ENCODE measurements at regions not wholly inside any gene's neighbourhood (a gene's known extent, or its start where the extent isn't known, plus 50 kb on each side); places are given as distances from the start of the nearest gene placed in this dataset.
"Not testable (repeated sequence)": the region's sequence is repeated elsewhere in the genome, so short reads cannot be mapped to it uniquely, and the experiment has no call there.

GRCh38 chrX:150270622-150271021 lies 92.5 kb upstream of the MAMLD1 start:
- Histone ChIP-seq H3K4me3 (no peak overlapping the region), H3K9me3 (ENCODE audit: control insufficient read depth in 4 of 4, insufficient read depth in 3 of 4, low read length in 3 of 4) (peaks cover 0 to 2% (median 0%) of the 10 kb centered on the region in 4 donors), H3K27me3 (ENCODE audit: control insufficient read depth in 3 of 3, insufficient read depth in 3 of 3, low read length in 2 of 3) (no peaks in the 10 kb centered on the region), H3K4me1 (ENCODE audit: control insufficient read depth in 5 of 5, insufficient read depth in 5 of 5, low read length in 5 of 5) (no peaks in the 10 kb centered on the region), H3K9ac (ENCODE audit: insufficient read depth in 1 of 2, low read length in 2 of 2) (no peak overlapping the region), H3K27ac (ENCODE audit: low read depth in 1 of 2, low read length in 1 of 2) (no peak overlapping the region), H3K36me3 (ENCODE audit: control insufficient read depth in 4 of 4, insufficient read depth in 4 of 4, low read length in 4 of 4) (no peaks in the 10 kb centered on the region)
- WGBS, 2 donors: 71 to 89% methylated on average over 3 of the region's 3 CpGs
- no peak for ATAC-seq (ENCODE audit: insufficient read depth, low FRiP score)
- TF ChIP-seq, protein P1, sequence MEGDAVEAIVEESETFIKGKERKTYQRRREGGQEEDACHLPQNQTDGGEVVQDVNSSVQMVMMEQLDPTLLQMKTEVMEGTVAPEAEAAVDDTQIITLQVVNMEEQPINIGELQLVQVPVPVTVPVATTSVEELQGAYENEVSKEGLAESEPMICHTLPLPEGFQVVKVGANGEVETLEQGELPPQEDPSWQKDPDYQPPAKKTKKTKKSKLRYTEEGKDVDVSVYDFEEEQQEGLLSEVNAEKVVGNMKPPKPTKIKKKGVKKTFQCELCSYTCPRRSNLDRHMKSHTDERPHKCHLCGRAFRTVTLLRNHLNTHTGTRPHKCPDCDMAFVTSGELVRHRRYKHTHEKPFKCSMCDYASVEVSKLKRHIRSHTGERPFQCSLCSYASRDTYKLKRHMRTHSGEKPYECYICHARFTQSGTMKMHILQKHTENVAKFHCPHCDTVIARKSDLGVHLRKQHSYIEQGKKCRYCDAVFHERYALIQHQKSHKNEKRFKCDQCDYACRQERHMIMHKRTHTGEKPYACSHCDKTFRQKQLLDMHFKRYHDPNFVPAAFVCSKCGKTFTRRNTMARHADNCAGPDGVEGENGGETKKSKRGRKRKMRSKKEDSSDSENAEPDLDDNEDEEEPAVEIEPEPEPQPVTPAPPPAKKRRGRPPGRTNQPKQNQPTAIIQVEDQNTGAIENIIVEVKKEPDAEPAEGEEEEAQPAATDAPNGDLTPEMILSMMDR (IDR thresholded peaks at IDR 0.05; ENCODE audit: control extremely low read depth, extremely low read depth): no peak
- no peak for DNase-seq

- H3K27me3 ChIP-seq (ENCODE audit: control insufficient read depth in 3 of 3, insufficient read depth in 3 of 3, low read length in 2 of 3); H3K27ac ChIP-seq (ENCODE audit: low read depth in 1 of 2, low read length in 1 of 2); H3K36me3 ChIP-seq (ENCODE audit: control insufficient read depth in 4 of 4, insufficient read depth in 4 of 4, low read length in 4 of 4); ATAC-seq (ENCODE audit: insufficient read depth, low FRiP score); H3K9ac ChIP-seq (ENCODE audit: insufficient read depth in 1 of 2, low read length in 2 of 2); H3K9me3 ChIP-seq (ENCODE audit: control insufficient read depth in 4 of 4, insufficient read depth in 3 of 4, low read length in 3 of 4); H3K4me3 ChIP-seq; DNase-seq; H3K4me1 ChIP-seq (ENCODE audit: control insufficient read depth in 5 of 5, insufficient read depth in 5 of 5, low read length in 5 of 5): not testable (repeated sequence)
- WGBS, 2 donors: 75 to 88% methylated on average over 4 of the region's 4 CpGs
These were observed 89.4 kb upstream of the MAMLD1 start for GRCh38 chrX:150273575-150274294.

DNA sequence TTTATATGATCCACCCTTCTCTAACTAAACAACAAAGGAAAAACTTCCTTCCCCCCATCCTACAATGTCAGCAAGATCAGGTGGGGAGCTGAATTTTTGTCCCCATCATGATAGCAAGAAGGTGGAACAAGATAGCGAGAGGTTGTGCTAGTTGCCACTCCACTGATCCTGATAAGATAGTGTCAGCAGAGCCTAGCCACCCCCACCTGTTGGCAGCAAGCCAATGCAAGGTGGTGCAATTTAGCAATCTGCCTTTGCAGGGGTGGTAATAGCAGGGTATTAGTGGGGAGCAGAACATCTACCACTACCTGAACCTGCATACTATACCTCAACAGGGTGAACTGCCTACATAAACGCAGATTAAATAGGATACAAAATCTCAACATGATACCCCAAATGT lies 80.2 kb upstream of the MAMLD1 start:
- no peak overlapping the region for H3K27ac ChIP-seq (ENCODE audit: low read depth in 1 of 2, low read length in 1 of 2)
- no peak overlapping the region for H3K9ac ChIP-seq (ENCODE audit: insufficient read depth in 1 of 2, low read length in 2 of 2)
- TF ChIP-seq, protein P1 (IDR thresholded peaks at IDR 0.05; ENCODE audit: control extremely low read depth, extremely low read depth): no peak
- H3K27me3 ChIP-seq (ENCODE audit: control insufficient read depth in 3 of 3, insufficient read depth in 3 of 3, low read length in 2 of 3): peaks cover 0 to 5% (median 2%) of the 10 kb centered on the region in 3 donors
- no peaks in the 10 kb centered on the region for H3K36me3 ChIP-seq (ENCODE audit: control insufficient read depth in 4 of 4, insufficient read depth in 4 of 4, low read length in 4 of 4)
- ATAC-seq (ENCODE audit: insufficient read depth, low FRiP score) (no peak), DNase-seq (no peak)
- H3K4me1 ChIP-seq (ENCODE audit: control insufficient read depth in 5 of 5, insufficient read depth in 5 of 5, low read length in 5 of 5): no peaks in the 10 kb centered on the region
- WGBS, 2 donors: 65 to 90% methylated on average over 2 of the region's 2 CpGs
- H3K4me3 ChIP-seq: no peak overlapping the region
- peaks cover 0 to 9% (median 0%) of the 10 kb centered on the region in 4 donors for H3K9me3 ChIP-seq (ENCODE audit: control insufficient read depth in 4 of 4, insufficient read depth in 3 of 4, low read length in 3 of 4)

DNA sequence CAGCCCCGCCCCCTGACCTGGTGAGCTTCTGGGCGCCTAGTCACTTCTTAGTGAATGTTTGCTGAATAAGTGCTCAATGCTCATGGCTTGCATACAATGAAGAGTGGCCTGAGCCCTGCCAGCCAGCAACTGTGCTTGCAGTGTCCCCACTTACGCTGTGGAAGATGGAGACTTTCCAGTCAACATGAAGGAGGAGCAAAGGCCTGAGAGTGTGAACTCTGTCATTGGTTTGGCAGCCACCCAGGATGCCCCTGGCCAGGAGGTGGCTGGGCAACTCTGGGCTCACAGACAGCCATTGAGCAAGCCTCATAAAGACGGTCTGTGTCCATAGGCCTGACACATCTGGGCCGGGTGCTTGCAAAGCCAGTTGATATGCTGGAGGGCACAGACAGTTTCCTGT lies 72.1 kb upstream of the MAMLD1 start:
- ATAC-seq (ENCODE audit: insufficient read depth, low FRiP score): no peak
- no peak for DNase-seq
- WGBS, 2 donors: 73 to 100% methylated on average over 5 of the region's 5 CpGs

More for the DNA sequence above, 72.1 kb upstream of the MAMLD1 start:
- no peaks in the 10 kb centered on the region for H3K36me3 ChIP-seq (ENCODE audit: control insufficient read depth in 4 of 4, insufficient read depth in 4 of 4, low read length in 4 of 4)
- H3K9ac ChIP-seq (ENCODE audit: insufficient read depth in 1 of 2, low read length in 2 of 2): no peak overlapping the region
- H3K4me1 ChIP-seq (ENCODE audit: control insufficient read depth in 5 of 5, insufficient read depth in 5 of 5, low read length in 5 of 5): no peaks in the 10 kb centered on the region
- TF ChIP-seq, protein P1 (IDR thresholded peaks at IDR 0.05; ENCODE audit: control extremely low read depth, extremely low read depth): no peak
- H3K9me3 ChIP-seq (ENCODE audit: control insufficient read depth in 4 of 4, insufficient read depth in 3 of 4, low read length in 3 of 4): peaks cover 0 to 3% (median 0%) of the 10 kb centered on the region in 4 donors
- H3K4me3 ChIP-seq: no peak overlapping the region
- H3K27ac ChIP-seq (ENCODE audit: low read depth in 1 of 2, low read length in 1 of 2): no peak overlapping the region
- H3K27me3 ChIP-seq (ENCODE audit: control insufficient read depth in 3 of 3, insufficient read depth in 3 of 3, low read length in 2 of 3): no peaks in the 10 kb centered on the region
